ENCODE measurements at regions not wholly inside any gene's neighbourhood (a gene's known extent, or its start where the extent isn't known, plus 50 kb on each side); places are given as distances from the start of the nearest gene placed in this dataset.

- TF ChIP-seq, protein P1, sequence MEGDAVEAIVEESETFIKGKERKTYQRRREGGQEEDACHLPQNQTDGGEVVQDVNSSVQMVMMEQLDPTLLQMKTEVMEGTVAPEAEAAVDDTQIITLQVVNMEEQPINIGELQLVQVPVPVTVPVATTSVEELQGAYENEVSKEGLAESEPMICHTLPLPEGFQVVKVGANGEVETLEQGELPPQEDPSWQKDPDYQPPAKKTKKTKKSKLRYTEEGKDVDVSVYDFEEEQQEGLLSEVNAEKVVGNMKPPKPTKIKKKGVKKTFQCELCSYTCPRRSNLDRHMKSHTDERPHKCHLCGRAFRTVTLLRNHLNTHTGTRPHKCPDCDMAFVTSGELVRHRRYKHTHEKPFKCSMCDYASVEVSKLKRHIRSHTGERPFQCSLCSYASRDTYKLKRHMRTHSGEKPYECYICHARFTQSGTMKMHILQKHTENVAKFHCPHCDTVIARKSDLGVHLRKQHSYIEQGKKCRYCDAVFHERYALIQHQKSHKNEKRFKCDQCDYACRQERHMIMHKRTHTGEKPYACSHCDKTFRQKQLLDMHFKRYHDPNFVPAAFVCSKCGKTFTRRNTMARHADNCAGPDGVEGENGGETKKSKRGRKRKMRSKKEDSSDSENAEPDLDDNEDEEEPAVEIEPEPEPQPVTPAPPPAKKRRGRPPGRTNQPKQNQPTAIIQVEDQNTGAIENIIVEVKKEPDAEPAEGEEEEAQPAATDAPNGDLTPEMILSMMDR (conservative IDR thresholded peaks at IDR 0.05 in 1 of 2, IDR thresholded peaks at IDR 0.05 in 1 of 2; ENCODE audit: extremely low read depth in 1 of 2, insufficient read depth in 1 of 2, low read depth in 1 of 2, low read length in 2 of 2), result no peak
- no peak for TF ChIP-seq EZH2 (IDR thresholded peaks at IDR 0.05; ENCODE audit: borderline replicate concordance, low read length)
Measured at GRCh38 chr9:38328765-38329164, 63.7 kb upstream of the ALDH1B1 start.

All from mammary epithelial cell (primary cell).